GM19025 (cell line): ENCODE measurements at regions not wholly inside any gene's neighbourhood (a gene's known extent, or its start where the extent isn't known, plus 50 kb on each side); places are given as distances from the start of the nearest gene placed in this dataset.
"Not testable (repeated sequence)": the region's sequence is repeated elsewhere in the genome, so short reads cannot be mapped to it uniquely, and the experiment has no call there.

Experiments used
- ATAC-seq: cut with Tn5 transposase; IDR thresholded peaks from one replicate; pipeline ENCODE4 v1.9.1; 2021; ENCODE audit warnings: mild to moderate bottlenecking, low read depth, moderate library complexity; ENCODE audit not compliant: unreplicated experiment

DNA sequence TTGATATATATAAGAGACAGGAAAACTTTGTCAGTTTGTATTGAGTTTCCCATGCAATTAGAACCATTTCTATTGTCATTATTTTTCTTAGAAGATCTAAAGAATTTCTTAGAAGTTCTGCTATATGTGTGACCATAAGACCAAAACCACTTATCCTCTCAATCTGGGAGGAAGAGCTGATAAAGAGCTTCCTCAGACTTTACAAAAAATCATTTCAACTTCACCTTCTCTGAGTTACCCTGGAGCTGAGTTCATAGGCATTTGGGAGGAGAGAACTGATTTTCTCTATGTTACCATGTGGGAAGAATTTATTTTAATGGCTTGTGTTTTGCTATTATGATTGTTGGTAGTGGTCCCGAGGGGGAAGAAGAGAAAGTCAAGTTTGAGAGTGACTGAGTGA is 329.3 kb downstream of the GPD2 start:
- no peak for ATAC-seq

DNA sequence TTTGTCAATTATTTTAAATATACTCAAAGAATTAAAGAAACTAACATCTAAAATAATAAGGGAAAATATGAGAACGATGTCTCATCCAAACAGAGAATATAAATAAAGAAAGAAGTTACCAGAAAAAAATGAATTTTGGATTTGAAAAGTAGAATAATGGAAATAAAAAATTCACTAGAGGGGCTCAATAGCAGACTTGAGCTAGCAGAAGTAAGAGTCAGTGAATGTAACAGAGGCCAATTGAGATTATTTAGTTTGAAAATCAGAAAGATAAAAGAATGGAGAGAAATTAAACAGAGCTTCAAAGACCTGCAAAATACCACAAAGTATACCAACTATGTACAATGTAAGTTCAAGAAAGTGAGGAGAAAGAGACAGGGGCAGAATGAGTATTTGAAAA is 333.6 kb downstream of the GPD2 start:
- ATAC-seq = no peak

DNA sequence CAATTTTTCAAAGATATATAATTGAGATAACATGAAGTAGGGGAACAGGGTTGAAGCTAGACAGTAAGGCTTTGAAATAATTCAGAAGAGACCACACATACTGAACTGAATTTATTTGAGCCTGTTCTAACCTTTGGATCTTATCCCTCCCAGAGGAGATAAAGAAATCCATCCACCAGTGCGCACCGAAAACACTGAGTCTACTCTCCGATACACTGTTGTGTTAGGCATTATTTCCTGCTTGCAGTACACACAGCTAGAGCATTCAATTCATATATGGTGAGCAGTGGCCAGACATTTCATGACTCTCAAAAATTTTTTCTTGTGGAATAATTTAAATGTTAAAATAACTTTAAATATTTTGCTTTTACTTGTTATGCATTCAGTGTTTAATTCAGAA is 342.7 kb downstream of the GPD2 start:
- ATAC-seq = no peak

DNA sequence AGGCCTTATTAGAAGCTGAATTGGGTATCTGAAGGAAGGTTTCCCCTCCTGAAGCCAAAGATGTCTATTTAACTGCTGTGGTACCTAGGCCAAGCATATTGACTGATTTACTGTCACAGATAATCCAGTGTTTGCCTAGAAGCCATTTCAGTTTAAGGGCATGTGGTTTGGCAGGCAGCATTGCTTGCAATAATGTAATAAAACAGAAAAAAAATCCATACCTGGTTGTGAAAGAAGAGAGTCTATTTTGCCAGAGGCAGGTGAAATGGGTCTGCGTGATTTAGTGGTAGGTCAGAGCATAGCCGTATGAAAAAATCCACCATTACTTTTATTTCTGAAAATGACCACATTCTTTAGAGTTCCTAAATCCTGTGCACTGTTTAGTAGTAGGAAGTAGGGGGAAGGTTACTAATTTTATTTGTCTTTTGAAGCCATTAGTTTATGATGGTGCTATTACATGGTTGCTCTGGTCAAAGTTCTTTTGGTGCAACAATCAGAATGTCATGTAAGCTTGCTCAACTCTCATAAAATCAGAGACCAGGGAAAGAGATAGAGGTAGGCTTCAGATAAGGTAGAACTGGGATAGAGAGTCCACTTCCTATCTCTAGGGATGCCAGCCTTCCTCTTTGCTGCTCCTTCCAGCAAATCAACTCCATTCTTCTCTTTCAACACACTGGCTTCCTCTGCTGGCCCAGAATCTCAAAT is 343.4 kb downstream of the GPD2 start:
- no peak for ATAC-seq

- not testable (repeated sequence) for ATAC-seq
These were observed 345.5 kb downstream of the GPD2 start for GRCh38 chr2:156781677-156782076.

GRCh38 chr2:156784020-156784701 is 348.0 kb downstream of the GPD2 start:
- ATAC-seq = no peak

- no peak for ATAC-seq
These were observed 351.3 kb downstream of the GPD2 start for GRCh38 chr2:156787517-156787916.

DNA sequence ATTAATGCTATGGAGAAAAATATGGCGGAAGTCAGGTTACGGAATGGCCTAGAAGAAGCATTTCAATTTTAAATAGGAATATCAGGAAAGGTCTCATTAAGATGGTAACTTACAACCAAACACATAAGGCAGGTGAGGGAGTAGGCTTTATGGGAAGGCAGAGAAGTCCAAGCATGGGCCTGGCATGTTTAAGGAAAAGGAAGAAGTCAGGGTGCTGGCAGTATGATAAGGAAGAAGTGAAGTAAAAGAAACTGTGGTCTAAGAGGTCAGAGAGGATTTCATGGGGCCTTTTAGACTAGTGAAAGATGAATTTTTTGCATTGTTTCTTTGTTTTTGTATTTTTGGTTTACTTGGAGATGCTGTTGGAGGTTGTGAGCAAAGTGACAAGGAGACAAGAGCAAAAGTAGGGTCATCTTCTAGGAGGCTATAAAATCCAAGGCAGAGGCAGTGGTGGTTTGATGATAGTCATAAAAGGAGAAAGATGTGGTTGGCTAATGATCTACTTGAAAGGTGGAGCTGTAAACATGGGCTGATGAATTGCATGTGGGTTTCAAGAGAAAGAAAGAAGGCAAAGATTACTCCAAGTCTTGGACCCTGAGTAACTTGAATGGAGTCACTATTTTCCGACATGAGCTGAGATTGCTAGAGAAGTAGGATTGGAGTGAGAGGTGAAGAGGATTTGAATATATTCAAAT is 354.3 kb downstream of the GPD2 start:
- ATAC-seq = no peak

- no peak for ATAC-seq
These were observed 356.2 kb downstream of the GPD2 start for GRCh38 chr2:156792242-156792840.

- ATAC-seq = no peak
These were observed 361.7 kb downstream of the GPD2 start for GRCh38 chr2:156797832-156798231.

DNA sequence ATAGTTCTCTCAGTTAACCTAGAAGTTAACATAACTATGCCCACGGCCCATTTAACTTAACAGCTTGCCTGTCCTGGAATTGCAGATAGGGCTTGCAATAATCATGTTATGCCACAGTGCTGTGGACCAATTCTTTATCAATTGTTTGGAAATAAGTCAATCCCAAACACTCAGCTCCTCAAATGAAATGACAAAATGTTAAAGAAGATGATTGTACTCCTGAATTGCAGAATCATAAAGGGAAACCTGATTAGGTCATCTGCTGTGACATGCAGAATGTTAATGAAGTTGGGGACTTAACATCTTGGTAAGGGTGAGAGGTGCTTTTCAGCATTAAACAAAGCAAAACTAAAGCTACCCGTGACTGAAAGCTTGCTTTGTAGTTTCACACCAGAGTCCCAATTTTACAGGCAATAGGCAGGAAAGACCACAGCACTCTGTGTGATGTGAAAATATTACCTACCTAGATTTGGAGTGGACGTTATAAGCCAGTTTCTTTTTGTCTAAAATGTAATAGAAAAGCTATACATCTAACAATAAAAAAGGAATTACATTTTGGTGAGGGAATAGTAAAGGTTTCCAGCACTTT is 364.0 kb downstream of the GPD2 start:
- ATAC-seq = no peak

DNA sequence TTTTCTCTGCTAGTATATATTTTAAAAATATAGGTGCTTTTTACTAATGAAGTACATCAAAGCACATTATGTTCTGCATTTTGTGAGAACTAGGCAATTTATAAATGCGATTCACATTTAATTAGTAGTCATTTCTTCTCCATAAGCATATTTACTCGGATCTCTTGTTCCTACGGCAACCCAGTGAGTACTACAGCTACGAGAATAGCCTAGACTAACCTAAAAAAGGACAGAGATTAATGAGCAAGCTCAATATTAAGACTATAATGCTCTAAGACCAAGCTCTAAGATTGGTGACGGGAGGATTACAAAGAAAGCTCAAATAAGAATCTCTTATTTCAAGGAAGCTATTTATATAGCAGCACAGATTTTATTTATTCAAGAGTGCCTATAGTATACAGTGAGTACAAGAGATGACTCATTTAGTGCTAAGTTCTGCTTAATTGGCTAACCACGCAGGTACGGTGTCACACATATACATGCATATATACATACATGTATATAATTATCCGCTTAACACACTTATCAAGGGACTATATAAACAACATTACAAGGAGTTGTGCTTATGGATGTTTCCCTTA is 364.7 kb downstream of the GPD2 start:
- no peak for ATAC-seq

DNA sequence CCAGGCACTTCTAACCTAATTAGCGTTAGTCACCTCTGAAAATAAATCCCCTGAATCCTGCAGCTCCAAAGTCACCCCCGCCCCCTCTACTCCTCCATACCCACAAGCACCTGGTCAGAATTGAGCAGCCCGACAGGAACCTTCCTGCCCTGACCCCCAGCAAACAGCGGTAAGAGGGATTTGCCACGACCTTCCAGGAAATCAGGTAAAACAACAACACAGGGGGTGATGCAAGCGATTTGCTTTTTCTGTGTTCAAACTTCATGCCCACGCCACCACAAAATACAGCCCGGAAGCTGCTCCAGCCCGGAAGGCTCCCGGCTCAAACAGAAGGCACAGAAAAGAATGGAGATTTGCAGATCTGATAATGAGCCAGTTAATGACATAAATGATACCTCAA is 367.1 kb downstream of the GPD2 start:
- ATAC-seq = no peak

- ATAC-seq = no peak
These were observed 367.8 kb downstream of the GPD2 start for GRCh38 chr2:156803967-156804366.

DNA sequence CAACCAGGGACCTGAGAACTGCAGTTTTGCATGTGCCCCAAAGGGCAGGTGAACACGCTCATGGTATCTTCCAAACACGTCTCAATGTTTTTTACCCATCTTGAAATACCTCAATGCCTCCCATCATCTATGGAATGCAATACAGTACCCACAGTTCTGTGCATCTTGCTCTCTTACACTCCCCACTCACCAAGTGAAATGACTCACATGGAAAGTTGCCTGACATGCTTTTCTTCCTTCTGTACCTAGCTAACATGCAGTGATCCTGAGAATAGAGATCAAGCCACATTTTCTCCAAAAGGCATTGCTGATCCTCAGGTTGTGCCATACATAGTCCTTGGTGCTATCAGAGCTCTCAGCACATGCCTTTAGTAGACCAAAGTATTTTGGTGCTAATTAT is 373.9 kb downstream of the GPD2 start:
- no peak for ATAC-seq

GRCh38 chr2:156812496-156812895 is 376.3 kb downstream of the GPD2 start:
- ATAC-seq = no peak

- ATAC-seq = no peak
These were observed 381.3 kb downstream of the GPD2 start for GRCh38 chr2:156817430-156817829.

DNA sequence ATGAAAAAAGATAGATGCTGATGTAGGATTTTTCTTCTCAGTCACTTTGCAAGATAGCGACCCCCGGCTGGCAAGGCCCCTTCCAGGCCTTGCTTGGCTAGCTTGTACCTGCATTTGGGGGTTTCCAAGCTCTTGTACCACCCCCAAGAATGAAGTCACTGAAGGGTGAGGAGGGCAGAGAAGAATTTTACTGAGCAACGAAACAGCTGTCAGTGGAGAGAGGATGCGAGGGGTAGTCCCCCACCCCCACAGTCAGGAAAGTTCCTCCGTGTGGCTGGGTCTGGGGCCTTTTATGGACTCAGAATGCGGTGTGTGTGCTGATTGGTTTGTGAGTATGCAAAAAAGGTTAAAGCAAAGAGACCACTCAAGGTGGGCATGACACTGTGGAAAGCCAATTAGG is 382.0 kb downstream of the GPD2 start:
- no peak for ATAC-seq

GRCh38 chr2:156818944-156819343 is 382.8 kb downstream of the GPD2 start:
- no peak for ATAC-seq

GRCh38 chr2:156826341-156826933 is 390.3 kb downstream of the GPD2 start:
- no peak for ATAC-seq
